Trophoblast cell (in vitro differentiated cells and primary cell): ENCODE measurements at regions not wholly inside any gene's neighbourhood (a gene's known extent, or its start where the extent isn't known, plus 50 kb on each side); places are given as distances from the start of the nearest gene placed in this dataset.

ENCODE experiments used
- DNase-seq, 2 donors: peaks; one replicate each; pipeline ENCODE4 v3.0.0-alpha.2; 2016
- H2AFZ ChIP-seq: 2 replicates; pipeline ENCODE4 v1.6.1; 2013; ENCODE audit warnings: low read length, moderate library complexity, mild to moderate bottlenecking; ENCODE audit not compliant: insufficient read depth, poor library complexity
- H2AK5ac ChIP-seq: 2 replicates; pipeline ENCODE4 v1.6.1; 2013; ENCODE audit warnings: mild to moderate bottlenecking, low read length
- H2BK120ac ChIP-seq: 2 replicates; pipeline ENCODE4 v1.6.1; 2013; ENCODE audit warnings: low read length, mild to moderate bottlenecking, moderate library complexity; ENCODE audit not compliant: insufficient read depth, poor library complexity
- H2BK12ac ChIP-seq: 2 replicates; pipeline ENCODE4 v1.6.1; 2013; ENCODE audit warnings: mild to moderate bottlenecking, low read length, moderate library complexity
- H2BK5ac ChIP-seq: 2 replicates; pipeline ENCODE4 v1.6.1; 2013; ENCODE audit warnings: low read length, low read depth, moderate library complexity, mild to moderate bottlenecking; ENCODE audit not compliant: poor library complexity
- H3K14ac ChIP-seq: 2 replicates; pipeline ENCODE4 v1.6.1; 2013; ENCODE audit warnings: mild to moderate bottlenecking, low read length
- H3K18ac ChIP-seq: 2 replicates; pipeline ENCODE4 v1.6.1; 2013; ENCODE audit warnings: mild to moderate bottlenecking, low read length
- H3K23ac ChIP-seq: 2 replicates; pipeline ENCODE4 v1.6.1; 2013; ENCODE audit warnings: low read length
- H3K27ac ChIP-seq: 2 replicates; pipeline ENCODE4 v1.5.1; 2013; ENCODE audit warnings: low read depth, mild to moderate bottlenecking, inconsistent platforms, low read length, moderate library complexity
- H3K27me3 ChIP-seq: 2 replicates; pipeline ENCODE4 v1.6.1; 2013; ENCODE audit warnings: inconsistent platforms, mild to moderate bottlenecking, low read length, moderate library complexity; ENCODE audit not compliant: insufficient read depth
- H3K36me3 ChIP-seq, 2 experiments: 1 replicate in 1 of 2; 2 replicates in 1 of 2; pipeline ENCODE4 v1.6.1; 2013; ENCODE audit warnings: low read length in 2 of 2, mild to moderate bottlenecking in 2 of 2, moderate library complexity in 1 of 2; ENCODE audit not compliant: insufficient read depth in 2 of 2, control insufficient read depth in 1 of 2
- H3K4ac ChIP-seq: 2 replicates; pipeline ENCODE4 v1.6.1; 2013; ENCODE audit warnings: low read depth, mild to moderate bottlenecking, low read length, moderate library complexity
- H3K4me1 ChIP-seq, 2 experiments: 1 replicate in 1 of 2; 2 replicates in 1 of 2; pipeline ENCODE4 v1.6.1; 2013; ENCODE audit warnings: low read length in 2 of 2, mild to moderate bottlenecking in 2 of 2, moderate library complexity in 1 of 2; ENCODE audit not compliant: insufficient read depth in 2 of 2, control insufficient read depth in 1 of 2
- H3K4me2 ChIP-seq: 2 replicates; pipeline ENCODE4 v1.6.1; 2013; ENCODE audit warnings: inconsistent platforms, mild to moderate bottlenecking, low read length, moderate library complexity
- H3K4me3 ChIP-seq: 2 replicates; pipeline ENCODE4 v1.5.1; 2013; ENCODE audit warnings: mild to moderate bottlenecking, low read depth, low read length, inconsistent platforms
- H3K79me1 ChIP-seq: one replicate; pipeline ENCODE4 v1.6.1; 2013; ENCODE audit warnings: low read length
- H3K79me2 ChIP-seq: 2 replicates; pipeline ENCODE4 v1.6.1; 2013; ENCODE audit warnings: low read length, mild to moderate bottlenecking; ENCODE audit not compliant: control insufficient read depth, insufficient read depth, poor library complexity
- H3K9ac ChIP-seq: 2 replicates; pipeline ENCODE4 v1.6.1; 2013; ENCODE audit warnings: mild to moderate bottlenecking, low read length
- H3K9me3 ChIP-seq: 2 replicates; pipeline ENCODE4 v1.6.1; 2013; ENCODE audit warnings: low read depth, mild to moderate bottlenecking, control low read depth, inconsistent platforms, low read length; ENCODE audit not compliant: insufficient read depth
- H4K12ac ChIP-seq: 2 replicates; pipeline ENCODE4 v1.6.1; 2013; ENCODE audit warnings: low read depth, mild to moderate bottlenecking, low read length, moderate library complexity
- H4K8ac ChIP-seq: 2 replicates; pipeline ENCODE4 v1.6.1; 2013; ENCODE audit warnings: low read depth, mild to moderate bottlenecking, low read length, moderate library complexity
- H4K91ac ChIP-seq: one replicate; pipeline ENCODE4 v1.6.1; 2013; ENCODE audit warnings: low read depth, mild to moderate bottlenecking, low read length, moderate library complexity
- WGBS: extraction: QIAGEN DNeasy Blood & Tissue Kit; methylation state at CpG from one replicate; pipeline ENCODE4 v1.1.7; 2013; ENCODE audit warnings: missing lambda C conversion rate; ENCODE audit not compliant: insufficient read length, insufficient coverage; ENCODE audit errors: extremely low coverage; 5-methylcytosine and 5-hydroxymethylcytosine counted together

GRCh38 chr1:184322253-184322652 lies 64.6 kb upstream of the C1orf21 start:
- no peak overlapping the region for H3K9ac ChIP-seq
- H2AK5ac ChIP-seq = no peak overlapping the region
- no peak overlapping the region for H2BK12ac ChIP-seq
- H4K91ac ChIP-seq = no peak overlapping the region
- no peak overlapping the region for H3K23ac ChIP-seq
- no peak overlapping the region for H2AFZ ChIP-seq
- H3K27me3 ChIP-seq = no peaks in the 10 kb centered on the region
- no peak overlapping the region for H4K8ac ChIP-seq
- H3K14ac ChIP-seq = no peak overlapping the region
- H3K27ac ChIP-seq = no peak overlapping the region
- H3K79me2 ChIP-seq = no peaks in the 10 kb centered on the region
- no peak overlapping the region for H3K4me2 ChIP-seq
- H3K18ac ChIP-seq = no peak overlapping the region
- no peak overlapping the region for H2BK120ac ChIP-seq
- WGBS = no CpG with 5 or more reads among the region's 6 CpGs
- H3K4me1 ChIP-seq = no peaks in the 10 kb centered on the region
- no peak overlapping the region for H4K12ac ChIP-seq
- no peaks in the 10 kb centered on the region for H3K79me1 ChIP-seq
- no peak for DNase-seq
- H3K36me3 ChIP-seq = no peaks in the 10 kb centered on the region
- no peak overlapping the region for H3K4me3 ChIP-seq
- no peak overlapping the region for H3K4ac ChIP-seq
- H2BK5ac ChIP-seq = no peak overlapping the region
- no peaks in the 10 kb centered on the region for H3K9me3 ChIP-seq

GRCh38 chr1:184324972-184325371 lies 61.9 kb upstream of the C1orf21 start:
- Histone ChIP-seq H2AFZ (no peak overlapping the region), H3K9ac (no peak overlapping the region)

GRCh38 chr1:184326278-184326677 lies 60.6 kb upstream of the C1orf21 start:
- Histone ChIP-seq H3K27ac (no peak overlapping the region), H3K4me2 (no peak overlapping the region), H3K4me3 (no peak overlapping the region), H3K79me2 (no peaks in the 10 kb centered on the region), H3K27me3 (no peaks in the 10 kb centered on the region), H3K18ac (no peak overlapping the region), H3K9me3 (no peaks in the 10 kb centered on the region), H4K91ac (no peak overlapping the region), H4K8ac (no peak overlapping the region), H3K79me1 (no peaks in the 10 kb centered on the region), H2BK120ac (no peak overlapping the region), H2AK5ac (no peak overlapping the region), H3K14ac (no peak overlapping the region), H3K23ac (no peak overlapping the region), H4K12ac (no peak overlapping the region), H2BK12ac (no peak overlapping the region), H3K36me3 (no peaks in the 10 kb centered on the region), H2BK5ac (no peak overlapping the region), H3K4ac (no peak overlapping the region), H3K4me1 (no peaks in the 10 kb centered on the region), H2AFZ (no peak overlapping the region), H3K9ac (no peak overlapping the region)
- no CpG with 5 or more reads among the region's 6 CpGs for WGBS
- no peak for DNase-seq

More at GRCh38 chr1:184324972-184325371, 61.9 kb upstream of the C1orf21 start:
- H2BK120ac ChIP-seq = no peak overlapping the region
- no peaks in the 10 kb centered on the region for H3K79me1 ChIP-seq
- no peaks in the 10 kb centered on the region for H3K27me3 ChIP-seq
- H3K36me3 ChIP-seq = no peaks in the 10 kb centered on the region
- H2BK5ac ChIP-seq = no peak overlapping the region
- no peak overlapping the region for H4K12ac ChIP-seq
- WGBS = no CpG with 5 or more reads among the region's 3 CpGs
- no peak overlapping the region for H4K8ac ChIP-seq
- H3K4me2 ChIP-seq = no peak overlapping the region
- no peak for DNase-seq
- H2AK5ac ChIP-seq = no peak overlapping the region
- H3K27ac ChIP-seq = no peak overlapping the region
- H2BK12ac ChIP-seq = no peak overlapping the region
- H3K4me3 ChIP-seq = no peak overlapping the region
- H3K4ac ChIP-seq = no peak overlapping the region
- H3K79me2 ChIP-seq = no peaks in the 10 kb centered on the region
- H3K18ac ChIP-seq = no peak overlapping the region
- no peak overlapping the region for H3K23ac ChIP-seq
- no peaks in the 10 kb centered on the region for H3K4me1 ChIP-seq
- H3K9me3 ChIP-seq = no peaks in the 10 kb centered on the region
- no peak overlapping the region for H3K14ac ChIP-seq
- H4K91ac ChIP-seq = no peak overlapping the region

- H3K36me3 ChIP-seq = no peaks in the 10 kb centered on the region
- no peaks in the 10 kb centered on the region for H3K4me1 ChIP-seq
- WGBS = no CpG with 5 or more reads among the region's 7 CpGs
- no peak overlapping the region for H2AK5ac ChIP-seq
- H2BK5ac ChIP-seq = no peak overlapping the region
- no peak overlapping the region for H4K8ac ChIP-seq
- no peak overlapping the region for H3K4ac ChIP-seq
- DNase-seq = no peak
- no peak overlapping the region for H4K91ac ChIP-seq
- H3K79me1 ChIP-seq = no peaks in the 10 kb centered on the region
- H2BK12ac ChIP-seq = no peak overlapping the region
- H3K4me3 ChIP-seq = no peak overlapping the region
- no peak overlapping the region for H3K14ac ChIP-seq
- H3K9ac ChIP-seq = no peak overlapping the region
- H3K18ac ChIP-seq = no peak overlapping the region
- no peak overlapping the region for H4K12ac ChIP-seq
- H3K9me3 ChIP-seq = no peaks in the 10 kb centered on the region
- H3K23ac ChIP-seq = no peak overlapping the region
- H3K4me2 ChIP-seq = no peak overlapping the region
- H2BK120ac ChIP-seq = no peak overlapping the region
- H3K79me2 ChIP-seq = no peaks in the 10 kb centered on the region
- H3K27me3 ChIP-seq = no peaks in the 10 kb centered on the region
- H2AFZ ChIP-seq = no peak overlapping the region
- H3K27ac ChIP-seq = no peak overlapping the region
Observed at GRCh38 chr1:184329245-184329953, 57.4 kb upstream of the C1orf21 start.
